GM12878 (cell line): ENCODE measurements at regions not wholly inside any gene's neighbourhood (a gene's known extent, or its start where the extent isn't known, plus 50 kb on each side); places are given as distances from the start of the nearest gene placed in this dataset.

Experiments used
- ATAC-seq: fragments of 200-7000 bp; cut with Tn5 transposase; 3 replicates; pipeline ENCODE4 v1.9.1; 2020; ENCODE audit warnings: mild to moderate bottlenecking, moderate library complexity
- BruUV-seq: library from RNA; stranded (reverse); fragments of 400-500 nt; replicated peaks from 2 replicates; lab custom pipeline; 2021; lab: Mats Ljungman, UMichigan
- CTCF ChIA-PET: fragments of 300-600 bp; sonication (Branson Sonifier 250); formaldehyde crosslinking; extraction: SDS; loops from one replicate; lab custom pipeline; 2021; ENCODE audit warnings: inconsistent platforms; lab: Yijun Ruan, JAX
- POLR2A ChIA-PET: fragments of 350-600 bp; formaldehyde crosslinking; extraction: SDS; loops from one replicate; lab custom pipeline; 2021; ENCODE audit warnings: inconsistent platforms; lab: Charles Lee
- RAD21 ChIA-PET: fragments of 300-600 bp; sonication (Branson Sonifier 250); formaldehyde crosslinking; loops from one replicate; lab custom pipeline; 2023; ENCODE audit warnings: antibody characterized with exemption; ENCODE audit not compliant: unreplicated experiment; lab: Charles Lee
- SMC1A ChIA-PET: fragments of 300-600 bp; sonication (Branson Sonifier 250); formaldehyde crosslinking; loops from one replicate; lab custom pipeline; 2023; ENCODE audit not compliant: unreplicated experiment, uncharacterized antibody; lab: Charles Lee
- DNase-seq: peaks from one replicate; pipeline ENCODE4 v3.0.0-alpha.2; 2011; ENCODE audit warnings: low read depth, low spot score
- FAIRE-seq: peaks from 3 replicates; lab custom pipeline; 2011; peaks lifted over from hg19 to GRCh38; lab: Jason Lieb, UNC
- H2AFZ ChIP-seq: 2 replicates; pipeline ENCODE4 v1.6.0; 2011; ENCODE audit warnings: low read depth, low read length, control low read depth; ENCODE audit not compliant: control insufficient read depth
- H3K27ac ChIP-seq: 2 replicates; pipeline ENCODE4 v1.5.1; 2011; ENCODE audit warnings: control low read depth; ENCODE audit not compliant: control insufficient read depth, insufficient read depth
- H3K27me3 ChIP-seq, 2 experiments: replicated peaks in 1 of 2; 2 replicates each; pipeline versions ENCODE4 v1.6.0 to v1.6.1; 2011; ENCODE audit warnings: low read length in 1 of 2; ENCODE audit not compliant: control insufficient read depth in 2 of 2, insufficient read depth in 2 of 2
- H3K36me3 ChIP-seq, 2 experiments: 2 replicates each; pipeline ENCODE4 v1.5.1; 2011; ENCODE audit warnings: low read length in 1 of 2; ENCODE audit not compliant: control insufficient read depth in 2 of 2, insufficient read depth in 2 of 2
- H3K4me1 ChIP-seq: 2 replicates; pipeline ENCODE4 v1.6.1; 2011; ENCODE audit warnings: mild to moderate bottlenecking, low read length, moderate library complexity, mixed read lengths; ENCODE audit not compliant: control insufficient read depth, insufficient read depth
- H3K4me2 ChIP-seq: 2 replicates; pipeline ENCODE4 v1.6.0; 2011; ENCODE audit warnings: control low read depth; ENCODE audit not compliant: control insufficient read depth, insufficient read depth
- H3K4me3 ChIP-seq: fragments of 200-600 bp; sonication (generic); 2 replicates; pipeline ENCODE4 v1.5.1; 2016
- H3K79me2 ChIP-seq: 2 replicates; pipeline ENCODE4 v1.6.0; 2011; ENCODE audit warnings: low read length; ENCODE audit not compliant: control insufficient read depth, insufficient read depth
- H3K9ac ChIP-seq: 2 replicates; pipeline ENCODE4 v1.8.0; 2011; ENCODE audit warnings: low read length, control low read depth, mixed read lengths; ENCODE audit not compliant: control insufficient read depth, insufficient read depth
- H3K9me3 ChIP-seq: replicated peaks from 3 replicates; pipeline ENCODE4 v1.5.1; 2011; ENCODE audit warnings: mild to moderate bottlenecking, low read length; ENCODE audit not compliant: control insufficient read depth, insufficient read depth
- H4K20me1 ChIP-seq: 2 replicates; pipeline ENCODE4 v1.6.0; 2011; ENCODE audit not compliant: control insufficient read depth, insufficient read depth
- CBX5 ChIP-seq: sonication (generic); IDR thresholded peaks from 2 replicates; pipeline ENCODE4 v1.6.1; 2016; ENCODE audit warnings: low read depth, moderate library complexity, mild to moderate bottlenecking, inconsistent platforms
- CHD1 ChIP-seq: IDR thresholded peaks from 2 replicates; pipeline ENCODE4 v1.6.1; 2012; ENCODE audit warnings: low read depth, low read length, improper control_type of control experiment
- ESRRA ChIP-seq: IDR thresholded peaks from 2 replicates; pipeline ENCODE4 v1.6.1; 2012; ENCODE audit warnings: mild to moderate bottlenecking, low read length, improper control_type of control experiment
- ETV6 ChIP-seq, 2 experiments: fragments of 450-650 bp in 1 of 2; IDR thresholded peaks in 1 of 2; conservative IDR thresholded peaks in 1 of 2; 2 replicates each; pipeline ENCODE4 v1.6.1; 2014; ENCODE audit warnings: antibody characterized with exemption in 1 of 2, borderline replicate concordance in 1 of 2, low read depth in 1 of 2, mild to moderate bottlenecking in 1 of 2, moderate library complexity in 1 of 2
- IKZF1 ChIP-seq: fragments of 450-650 bp; conservative IDR thresholded peaks from 2 replicates; pipeline ENCODE4 v1.6.1; 2017; ENCODE audit warnings: antibody characterized with exemption, mild to moderate bottlenecking
- IKZF2 ChIP-seq, 2 experiments: fragments of 450-650 bp; IDR thresholded peaks; 2 replicates each; pipeline ENCODE4 v1.6.1; 2017; ENCODE audit warnings: mild to moderate bottlenecking in 2 of 2, moderate library complexity in 2 of 2
- IRF4 ChIP-seq: IDR thresholded peaks from 2 replicates; pipeline ENCODE4 v1.6.1; 2011; ENCODE audit warnings: low read depth, low read length
- MXI1 ChIP-seq: fragments of 150-350 bp; IDR thresholded peaks from 2 replicates; pipeline ENCODE4 v1.6.1; 2011; ENCODE audit warnings: low read depth, mild to moderate bottlenecking, inconsistent platforms, low read length, improper control_type of control experiment
- MYB ChIP-seq: fragments of 150-350 bp; IDR thresholded peaks from 2 replicates; pipeline ENCODE4 v1.6.1; 2014; ENCODE audit warnings: mild to moderate bottlenecking, low read depth, low read length, borderline replicate concordance
- NR2F1 ChIP-seq: fragments of 450-650 bp; conservative IDR thresholded peaks from 2 replicates; pipeline ENCODE4 v1.6.1; 2017; ENCODE audit warnings: mild to moderate bottlenecking
- RAD21 ChIP-seq: IDR thresholded peaks from 2 replicates; pipeline ENCODE4 v1.6.1; 2011; ENCODE audit warnings: mild to moderate bottlenecking, low read depth, low read length, moderate library complexity; ENCODE audit not compliant: insufficient read depth
- RFX5 ChIP-seq: IDR thresholded peaks from 2 replicates; pipeline ENCODE4 v1.6.1; 2011; ENCODE audit warnings: low read depth, low read length, improper control_type of control experiment
- SIN3A ChIP-seq: IDR thresholded peaks from 2 replicates; pipeline ENCODE4 v1.6.1; 2012; ENCODE audit warnings: low read depth, low read length, improper control_type of control experiment
- SMAD5 ChIP-seq: IDR thresholded peaks from 2 replicates; pipeline ENCODE4 v1.6.1; 2016; ENCODE audit warnings: antibody characterized with exemption, low read depth
- SREBF1 ChIP-seq: IDR thresholded peaks from 2 replicates; pipeline ENCODE4 v1.6.1; 2012; ENCODE audit warnings: mild to moderate bottlenecking, low read length
- SUZ12 ChIP-seq: fragments of 200-600 bp; sonication (generic); IDR thresholded peaks from one replicate; pipeline ENCODE4 v1.6.1; 2018; ENCODE audit warnings: antibody characterized with exemption, mild to moderate bottlenecking; ENCODE audit not compliant: unreplicated experiment
- TCF7 ChIP-seq: IDR thresholded peaks from 2 replicates; pipeline ENCODE4 v1.6.1; 2014; ENCODE audit warnings: antibody characterized with exemption, borderline replicate concordance
- YY1 ChIP-seq: IDR thresholded peaks from 2 replicates; pipeline ENCODE4 v1.6.1; 2011; ENCODE audit warnings: low read depth, mild to moderate bottlenecking, low read length
- ZZZ3 ChIP-seq: IDR thresholded peaks from 2 replicates; pipeline ENCODE4 v1.6.1; 2011; ENCODE audit warnings: low read depth; ENCODE audit not compliant: control insufficient read depth, insufficient read length
- WGBS: methylation state at CpG from one replicate; pipeline ENCODE4 v1.1.6; 2016; ENCODE audit warnings: low lambda C conversion rate; ENCODE audit not compliant: insufficient replicate concordance, insufficient coverage; ENCODE audit errors: missing lambda C conversion rate; 5-methylcytosine and 5-hydroxymethylcytosine counted together
- in situ Hi-C: fragments of 300-500 bp; cut with MboI; formaldehyde crosslinking; loops from 9 replicates; pipeline ENCODE4 v1.14.3; 2018; ENCODE audit warnings: mixed read lengths
- intact Hi-C: fragments of 100-400 bp; cut with micrococcal nuclease; formaldehyde crosslinking; loops from one replicate; pipeline ENCODE4 v1.14.2; 2022; ENCODE audit not compliant: unreplicated experiment

GRCh38 chr3:194973366-194974000, 287.8 kb downstream of the FAM43A start:
- SMC1A ChIA-PET = no interaction called here
- FAIRE-seq (no peak), DNase-seq (no peak), ATAC-seq (no peak)
- no peaks in the 10 kb centered on the region for H3K79me2 ChIP-seq
- 46% methylated on average over 12 of the region's 12 CpGs for WGBS
- CTCF ChIA-PET = interaction anchor here (0.6 kb wide), 1 partner anchor 69 kb away, joined by 3 read pairs; no protein-coding TSS in a partner anchor
- RAD21 ChIA-PET = no interaction called here
- no peak overlapping the region for H3K27ac ChIP-seq
- H2AFZ ChIP-seq = no peak overlapping the region
- no peaks in the 10 kb centered on the region for H3K4me1 ChIP-seq
- in situ Hi-C loops (no loop called here), intact Hi-C loops (no loop called here)
- no peaks in the 10 kb centered on the region; a peak in 1 of 4 replicates for H3K27me3 ChIP-seq
- H3K4me2 ChIP-seq = no peak overlapping the region
- no peak for TF ChIP-seq CHD1
- TF ChIP-seq ESRRA = no peak
- TF ChIP-seq TCF7 = no peak
- TF ChIP-seq IKZF1 = no peak
- no peak for TF ChIP-seq NR2F1
- no peak for TF ChIP-seq CBX5
- no peak for TF ChIP-seq IKZF2 (IDR thresholded peaks at IDR 0.05)
- TF ChIP-seq SREBF1 = no peak
- TF ChIP-seq MXI1 = no peak
- no peak for TF ChIP-seq RAD21
- no peak for TF ChIP-seq MYB
- TF ChIP-seq ZZZ3 = no peak
- TF ChIP-seq YY1 = no peak
- no peak for TF ChIP-seq RFX5
- TF ChIP-seq SMAD5 = no peak
- no peak for TF ChIP-seq IRF4
- TF ChIP-seq SUZ12 = no peak
- TF ChIP-seq SIN3A = no peak
- no peak for TF ChIP-seq ETV6 (conservative IDR thresholded peaks at IDR 0.05 in 1 of 2, IDR thresholded peaks at IDR 0.05 in 1 of 2; ENCODE audit: borderline replicate concordance in 1 of 2, low read depth in 1 of 2)
- no peaks in the 10 kb centered on the region for H3K36me3 ChIP-seq
- H3K4me3 ChIP-seq = no peak overlapping the region
- POLR2A ChIA-PET = no interaction called here
- no peak overlapping the region for H3K9ac ChIP-seq
- H3K9me3 ChIP-seq = no peaks in the 10 kb centered on the region; the same call in 2 of the 3 replicates
- no peaks in the 10 kb centered on the region for H4K20me1 ChIP-seq
- BruUV-seq = no TSS peak
